ENCODE measurements at regions not wholly inside any gene's neighbourhood (a gene's known extent, or its start where the extent isn't known, plus 50 kb on each side); places are given as distances from the start of the nearest gene placed in this dataset.

DNA sequence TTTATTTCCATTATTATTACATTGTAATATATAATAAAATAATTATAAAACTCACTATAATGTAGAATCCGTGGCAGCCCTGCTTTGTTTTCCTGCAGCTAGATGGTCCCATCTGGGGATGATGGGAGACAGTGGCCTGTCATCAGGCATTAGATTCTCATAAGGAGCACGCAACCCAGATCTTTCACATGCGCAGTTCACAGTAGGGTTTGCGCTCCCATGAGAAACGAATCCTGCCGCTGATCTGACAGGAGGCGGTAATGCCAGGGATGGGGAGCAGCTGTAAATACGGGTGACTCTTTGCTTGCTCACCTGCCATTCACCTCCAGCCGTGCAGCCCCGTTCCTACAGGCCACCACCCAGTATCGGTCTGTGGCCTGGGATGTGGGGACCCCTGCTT lies 1879.3 kb upstream of the WWC1 start:
- no peaks in the 10 kb centered on the region for H3F3A ChIP-seq (ENCODE audit: insufficient read depth, low read length, poor library complexity, severe bottlenecking)
- no peak overlapping the region for H3K9ac ChIP-seq (ENCODE audit: low read length)
- no peaks in the 10 kb centered on the region for H3K79me2 ChIP-seq (replicated peaks; ENCODE audit: insufficient read depth, low read length)
- no peaks in the 10 kb centered on the region for H4K20me1 ChIP-seq (ENCODE audit: insufficient read depth)
- H3K4me3 ChIP-seq (ENCODE audit: low read length) = no peak overlapping the region
- peaks cover 4% of the 10 kb centered on the region for H3K9me3 ChIP-seq (ENCODE audit: low read length)
- TF ChIP-seq RAD21 (conservative IDR thresholded peaks at IDR 0.05) (no peak), REST (IDR thresholded peaks at IDR 0.05; ENCODE audit: borderline replicate concordance) (no peak), SMC3 (conservative IDR thresholded peaks at IDR 0.05; ENCODE audit: poor library complexity) (no peak), EP300 (conservative IDR thresholded peaks at IDR 0.05; ENCODE audit: poor library complexity, severe bottlenecking) (no peak), POLR2AphosphoS5 (IDR thresholded peaks at IDR 0.05) (no peak), EZH2 (IDR thresholded peaks at IDR 0.05; ENCODE audit: borderline replicate concordance, insufficient read depth, low read length, poor library complexity, severe bottlenecking) (no peak), MXI1 (conservative IDR thresholded peaks at IDR 0.05; ENCODE audit: poor library complexity, severe bottlenecking) (no peak), TAF1 (IDR thresholded peaks at IDR 0.05; ENCODE audit: low read depth) (no peak)
- TF ChIP-seq, protein P1, sequence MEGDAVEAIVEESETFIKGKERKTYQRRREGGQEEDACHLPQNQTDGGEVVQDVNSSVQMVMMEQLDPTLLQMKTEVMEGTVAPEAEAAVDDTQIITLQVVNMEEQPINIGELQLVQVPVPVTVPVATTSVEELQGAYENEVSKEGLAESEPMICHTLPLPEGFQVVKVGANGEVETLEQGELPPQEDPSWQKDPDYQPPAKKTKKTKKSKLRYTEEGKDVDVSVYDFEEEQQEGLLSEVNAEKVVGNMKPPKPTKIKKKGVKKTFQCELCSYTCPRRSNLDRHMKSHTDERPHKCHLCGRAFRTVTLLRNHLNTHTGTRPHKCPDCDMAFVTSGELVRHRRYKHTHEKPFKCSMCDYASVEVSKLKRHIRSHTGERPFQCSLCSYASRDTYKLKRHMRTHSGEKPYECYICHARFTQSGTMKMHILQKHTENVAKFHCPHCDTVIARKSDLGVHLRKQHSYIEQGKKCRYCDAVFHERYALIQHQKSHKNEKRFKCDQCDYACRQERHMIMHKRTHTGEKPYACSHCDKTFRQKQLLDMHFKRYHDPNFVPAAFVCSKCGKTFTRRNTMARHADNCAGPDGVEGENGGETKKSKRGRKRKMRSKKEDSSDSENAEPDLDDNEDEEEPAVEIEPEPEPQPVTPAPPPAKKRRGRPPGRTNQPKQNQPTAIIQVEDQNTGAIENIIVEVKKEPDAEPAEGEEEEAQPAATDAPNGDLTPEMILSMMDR (IDR thresholded peaks at IDR 0.05; ENCODE audit: poor library complexity, severe bottlenecking) = no peak
- no peaks in the 10 kb centered on the region for H3K9me2 ChIP-seq (ENCODE audit: insufficient read depth, low read length)
- no peak overlapping the region for H3K4me2 ChIP-seq (ENCODE audit: low read length)
- no peak overlapping the region for H3K27ac ChIP-seq (ENCODE audit: low read length)
- H3K36me3 ChIP-seq (ENCODE audit: insufficient read depth, low read length) = no peaks in the 10 kb centered on the region
- H3K27me3 ChIP-seq (ENCODE audit: insufficient read depth, low read depth, low read length) = no peaks in the 10 kb centered on the region
- H2AFZ ChIP-seq (ENCODE audit: low read depth, low read length) = no peak overlapping the region

GRCh38 chr5:166427211-166427610 lies 1864.2 kb upstream of the WWC1 start:
- no peak for TF ChIP-seq RAD21 (conservative IDR thresholded peaks at IDR 0.05)
- TF ChIP-seq SMC3 (conservative IDR thresholded peaks at IDR 0.05; ENCODE audit: poor library complexity) = no peak
- TF ChIP-seq POLR2AphosphoS5 (IDR thresholded peaks at IDR 0.05) = no peak
- TF ChIP-seq EZH2 (IDR thresholded peaks at IDR 0.05; ENCODE audit: borderline replicate concordance, insufficient read depth, low read length, poor library complexity, severe bottlenecking) = no peak
- no peak for TF ChIP-seq TAF1 (IDR thresholded peaks at IDR 0.05; ENCODE audit: low read depth)
- no peak for TF ChIP-seq EP300 (conservative IDR thresholded peaks at IDR 0.05; ENCODE audit: poor library complexity, severe bottlenecking)
- no peak for TF ChIP-seq MXI1 (conservative IDR thresholded peaks at IDR 0.05; ENCODE audit: poor library complexity, severe bottlenecking)
- TF ChIP-seq REST (IDR thresholded peaks at IDR 0.05; ENCODE audit: borderline replicate concordance) = no peak
- TF ChIP-seq, protein P1 (IDR thresholded peaks at IDR 0.05; ENCODE audit: poor library complexity, severe bottlenecking) = no peak
- Histone ChIP-seq H3K4me2 (ENCODE audit: low read length) (no peak overlapping the region), H3K27me3 (ENCODE audit: insufficient read depth, low read depth, low read length) (no peaks in the 10 kb centered on the region), H4K20me1 (ENCODE audit: insufficient read depth) (no peaks in the 10 kb centered on the region), H3K9me3 (ENCODE audit: low read length) (no peaks in the 10 kb centered on the region), H3F3A (ENCODE audit: insufficient read depth, low read length, poor library complexity, severe bottlenecking) (peaks cover 6% of the 10 kb centered on the region), H3K4me3 (ENCODE audit: low read length) (no peak overlapping the region), H3K79me2 (replicated peaks; ENCODE audit: insufficient read depth, low read length) (no peaks in the 10 kb centered on the region), H3K27ac (ENCODE audit: low read length) (no peak overlapping the region), H2AFZ (ENCODE audit: low read depth, low read length) (no peak overlapping the region), H3K36me3 (ENCODE audit: insufficient read depth, low read length) (no peaks in the 10 kb centered on the region), H3K9me2 (ENCODE audit: insufficient read depth, low read length) (no peaks in the 10 kb centered on the region), H3K9ac (ENCODE audit: low read length) (no peak overlapping the region)
